ENCODE measurements at regions not wholly inside any gene's neighbourhood (a gene's known extent, or its start where the extent isn't known, plus 50 kb on each side); places are given as distances from the start of the nearest gene placed in this dataset.

DNA sequence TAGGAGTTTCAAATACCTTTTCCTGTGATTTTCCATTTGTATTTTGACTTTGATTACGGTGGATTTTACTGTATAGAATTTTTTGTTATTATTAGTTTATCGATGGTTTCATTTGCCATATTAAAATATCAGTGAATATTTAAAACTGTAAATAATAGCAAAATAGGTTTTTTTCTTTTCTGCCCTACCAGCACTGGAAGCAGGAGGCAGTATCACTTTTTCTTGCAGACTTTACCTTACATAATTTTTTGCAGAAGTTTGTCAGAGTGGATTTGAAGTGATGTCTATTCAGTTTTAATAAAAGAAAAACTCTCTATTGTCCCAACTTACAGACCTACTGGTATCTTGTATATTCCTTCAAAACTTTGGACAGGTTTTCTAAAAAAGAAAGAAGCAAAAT, 213.6 kb downstream of the CENPF start:
- BruUV-seq (replicated peaks) = no TSS peak
- H3K27ac ChIP-seq (ENCODE audit: extremely low read length, insufficient read depth, low read length) = no peak overlapping the region
- no peak overlapping the region for H2AFZ ChIP-seq (ENCODE audit: low read length)
- H3K4me1 ChIP-seq (ENCODE audit: insufficient read depth, low read length) = no peaks in the 10 kb centered on the region
- H3K4me3 ChIP-seq (replicated peaks in 1 of 3; ENCODE audit: insufficient read depth in 1 of 3, low read depth in 2 of 3, low read length in 3 of 3) = no peak overlapping the region
- H3K79me2 ChIP-seq (ENCODE audit: insufficient read depth, low read length) = no peaks in the 10 kb centered on the region
- H3K9ac ChIP-seq (ENCODE audit: insufficient read depth, low read depth, low read length) = no peak overlapping the region
- whole genome bisulfite sequencing (ENCODE audit: low lambda C conversion rate) = 19% methylated on average over 2 of the region's 2 CpGs
- intact Hi-C loops (cut with micrococcal nuclease; ENCODE audit: unreplicated experiment) = no loop called here
- H3K9me3 ChIP-seq (ENCODE audit: low read length) = no peaks in the 10 kb centered on the region
- no peaks in the 10 kb centered on the region for H4K20me1 ChIP-seq (ENCODE audit: insufficient read depth, low read length)
- FAIRE-seq (no peak), ATAC-seq (no peak), DNase-seq (ENCODE audit: low spot score) (no peak)
- H3K36me3 ChIP-seq (replicated peaks in 1 of 2; ENCODE audit: control insufficient read depth in 1 of 2, insufficient read depth in 2 of 2, low read length in 2 of 2) = no peaks in the 10 kb centered on the region
- H3K4me2 ChIP-seq (ENCODE audit: low read depth, low read length) = no peak overlapping the region
- ChIA-PET CTCF (ENCODE audit: low intra/inter-chr PET ratio, low total read pairs) (no interaction called here), POLR2A (no interaction called here)
- H3K27me3 ChIP-seq (ENCODE audit: control insufficient read depth in 1 of 2, insufficient read depth in 2 of 2, low read length in 2 of 2) = no peaks in the 10 kb centered on the region
- in situ Hi-C loops (cut with HindIII; ENCODE audit: extremely low pct_ligation_motif_present, low pct_unique_long_range_greater_than_20kb) = loop anchor here (10.0 kb wide), 1 partner anchor 708 kb away; no protein-coding TSS in a partner anchor
- TF ChIP-seq GLMP (CRISPR knock-in tag; IDR thresholded peaks at IDR 0.05; ENCODE audit: borderline replicate concordance) (no peak), DZIP1 (CRISPR knock-in tag; IDR thresholded peaks at IDR 0.05) (no peak), ZNF576 (CRISPR knock-in tag; IDR thresholded peaks at IDR 0.05) (no peak), U2AF1 (optimal IDR thresholded peaks at IDR 0.05; ENCODE audit: low read depth, low read length) (no peak), CREBL2 (CRISPR knock-in tag; IDR thresholded peaks at IDR 0.05; ENCODE audit: borderline replicate concordance) (no peak), PAX8 (CRISPR knock-in tag; IDR thresholded peaks at IDR 0.05; ENCODE audit: borderline replicate concordance) (no peak), RXRB (CRISPR knock-in tag; IDR thresholded peaks at IDR 0.05; ENCODE audit: borderline replicate concordance) (no peak), HOXA3 (CRISPR knock-in tag; IDR thresholded peaks at IDR 0.05) (no peak), POLR2G (IDR thresholded peaks at IDR 0.05; ENCODE audit: low read depth, low read length) (no peak), ZBTB14 (CRISPR knock-in tag; IDR thresholded peaks at IDR 0.05) (no peak), ZNF781 (CRISPR knock-in tag; IDR thresholded peaks at IDR 0.05; ENCODE audit: borderline replicate concordance, not compliant biosample characterization) (no peak), MBD4 (IDR thresholded peaks at IDR 0.05; ENCODE audit: borderline replicate concordance, low read length) (no peak)
- TF ChIP-seq, protein P1, sequence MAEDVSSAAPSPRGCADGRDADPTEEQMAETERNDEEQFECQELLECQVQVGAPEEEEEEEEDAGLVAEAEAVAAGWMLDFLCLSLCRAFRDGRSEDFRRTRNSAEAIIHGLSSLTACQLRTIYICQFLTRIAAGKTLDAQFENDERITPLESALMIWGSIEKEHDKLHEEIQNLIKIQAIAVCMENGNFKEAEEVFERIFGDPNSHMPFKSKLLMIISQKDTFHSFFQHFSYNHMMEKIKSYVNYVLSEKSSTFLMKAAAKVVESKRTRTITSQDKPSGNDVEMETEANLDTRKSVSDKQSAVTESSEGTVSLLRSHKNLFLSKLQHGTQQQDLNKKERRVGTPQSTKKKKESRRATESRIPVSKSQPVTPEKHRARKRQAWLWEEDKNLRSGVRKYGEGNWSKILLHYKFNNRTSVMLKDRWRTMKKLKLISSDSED (CRISPR knock-in tag; IDR thresholded peaks at IDR 0.05) = no peak
- TF ChIP-seq, protein P2, sequence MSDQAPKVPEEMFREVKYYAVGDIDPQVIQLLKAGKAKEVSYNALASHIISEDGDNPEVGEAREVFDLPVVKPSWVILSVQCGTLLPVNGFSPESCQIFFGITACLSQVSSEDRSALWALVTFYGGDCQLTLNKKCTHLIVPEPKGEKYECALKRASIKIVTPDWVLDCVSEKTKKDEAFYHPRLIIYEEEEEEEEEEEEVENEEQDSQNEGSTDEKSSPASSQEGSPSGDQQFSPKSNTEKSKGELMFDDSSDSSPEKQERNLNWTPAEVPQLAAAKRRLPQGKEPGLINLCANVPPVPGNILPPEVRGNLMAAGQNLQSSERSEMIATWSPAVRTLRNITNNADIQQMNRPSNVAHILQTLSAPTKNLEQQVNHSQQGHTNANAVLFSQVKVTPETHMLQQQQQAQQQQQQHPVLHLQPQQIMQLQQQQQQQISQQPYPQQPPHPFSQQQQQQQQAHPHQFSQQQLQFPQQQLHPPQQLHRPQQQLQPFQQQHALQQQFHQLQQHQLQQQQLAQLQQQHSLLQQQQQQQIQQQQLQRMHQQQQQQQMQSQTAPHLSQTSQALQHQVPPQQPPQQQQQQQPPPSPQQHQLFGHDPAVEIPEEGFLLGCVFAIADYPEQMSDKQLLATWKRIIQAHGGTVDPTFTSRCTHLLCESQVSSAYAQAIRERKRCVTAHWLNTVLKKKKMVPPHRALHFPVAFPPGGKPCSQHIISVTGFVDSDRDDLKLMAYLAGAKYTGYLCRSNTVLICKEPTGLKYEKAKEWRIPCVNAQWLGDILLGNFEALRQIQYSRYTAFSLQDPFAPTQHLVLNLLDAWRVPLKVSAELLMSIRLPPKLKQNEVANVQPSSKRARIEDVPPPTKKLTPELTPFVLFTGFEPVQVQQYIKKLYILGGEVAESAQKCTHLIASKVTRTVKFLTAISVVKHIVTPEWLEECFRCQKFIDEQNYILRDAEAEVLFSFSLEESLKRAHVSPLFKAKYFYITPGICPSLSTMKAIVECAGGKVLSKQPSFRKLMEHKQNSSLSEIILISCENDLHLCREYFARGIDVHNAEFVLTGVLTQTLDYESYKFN (CRISPR knock-in tag; conservative IDR thresholded peaks at IDR 0.05) = no peak

Data from HepG2 (cell line).